Kidney (tissue), 13 donors: ENCODE measurements at regions not wholly inside any gene's neighbourhood (a gene's known extent, or its start where the extent isn't known, plus 50 kb on each side); places are given as distances from the start of the nearest gene placed in this dataset.

Experiments used
- DNase-seq, 5 donors: peaks; one replicate each; pipeline ENCODE4 v3.0.0-alpha.2; 2013 to 2020
- FAIRE-seq: peaks from 2 replicates; lab custom pipeline; 2012; peaks lifted over from hg19 to GRCh38; lab: Jason Lieb, UNC
- H3K27ac ChIP-seq, 2 donors: one replicate each; pipeline ENCODE4 v1.7.0; 2013; ENCODE audit warnings: low read depth in 2 of 2, low read length in 2 of 2, inconsistent platforms in 1 of 2
- H3K27me3 ChIP-seq: one replicate; pipeline ENCODE4 v1.7.1; 2013; ENCODE audit warnings: low read length, inconsistent platforms; ENCODE audit not compliant: control insufficient read depth, insufficient read depth
- H3K36me3 ChIP-seq, 3 donors: one replicate each; pipeline versions ENCODE4 v1.7.0 to v1.7.1; 2013; ENCODE audit warnings: low read length in 3 of 3, control low read depth in 1 of 3, inconsistent platforms in 1 of 3; ENCODE audit not compliant: insufficient read depth in 3 of 3, control insufficient read depth in 2 of 3
- H3K4me1 ChIP-seq, 3 donors: one replicate each; pipeline versions ENCODE4 v1.7.0 to v1.7.1; 2013; ENCODE audit warnings: low read length in 3 of 3, inconsistent platforms in 1 of 3, low read depth in 1 of 3; ENCODE audit not compliant: control insufficient read depth in 2 of 3, insufficient read depth in 2 of 3
- H3K4me3 ChIP-seq, 3 donors: one replicate each; pipeline versions ENCODE4 v1.7.0 to v1.8.1; 2013; ENCODE audit warnings: low read length in 3 of 3, control low read depth in 1 of 3, inconsistent platforms in 1 of 3
- H3K9ac ChIP-seq, 3 donors: one replicate each; pipeline versions ENCODE4 v1.7.0 to v1.7.1; 2013; ENCODE audit warnings: low read length in 3 of 3, control low read depth in 1 of 3, inconsistent platforms in 1 of 3
- H3K9me3 ChIP-seq, 3 donors: one replicate each; pipeline versions ENCODE4 v1.7.0 to v1.7.1; 2013; ENCODE audit warnings: low read length in 3 of 3, control low read depth in 1 of 3, inconsistent platforms in 1 of 3; ENCODE audit not compliant: control insufficient read depth in 2 of 3, insufficient read depth in 1 of 3
- intact Hi-C: fragments of 100-400 bp; cut with DNase I; formaldehyde crosslinking; loops from one replicate; pipeline ENCODE4 v1.11.1; 2022
- TF ChIP-seq, protein P1 (sequence below): IDR thresholded peaks from 3 replicates; pipeline ENCODE4 v1.5.1; 2012; ENCODE audit warnings: mild to moderate bottlenecking, moderate library complexity, borderline replicate concordance; ENCODE audit not compliant: insufficient read depth; ENCODE audit errors: extremely low read depth
- donor health status: control.
- donor health status: control.
- donor health status: control.
- donor health status: control.
- donor health status: control.
- donor health status: DM: yes; HTN: yes; CAD: no.
- donor health status: Normal renal cell carcinoma (clear cell type).

- intact Hi-C loops: no loop called here
Measured at GRCh38 chr18:24677011-24677410, 216.6 kb downstream of the HRH4 start.

DNA sequence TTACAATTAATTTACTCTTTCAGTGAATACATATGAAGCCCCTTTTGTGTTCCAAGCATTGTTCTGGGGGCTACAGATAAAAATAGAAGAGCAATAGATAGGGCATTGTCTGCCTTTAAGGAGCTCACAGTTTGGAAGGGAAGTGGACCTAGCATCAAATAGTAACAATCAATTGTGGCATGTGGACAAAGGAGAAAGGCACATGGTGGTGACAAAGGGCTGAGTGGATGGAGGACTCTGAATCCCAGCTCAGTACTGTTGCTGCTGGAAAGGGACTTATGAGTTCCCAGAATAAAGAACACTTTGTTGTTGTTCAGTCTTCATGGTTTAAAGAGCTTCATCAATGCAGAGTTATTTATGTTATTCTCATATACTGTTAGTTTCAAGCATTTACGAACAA, 217.7 kb downstream of the HRH4 start:
- Histone ChIP-seq H3K36me3 (no peaks in the 10 kb centered on the region), H3K27me3 (no peaks in the 10 kb centered on the region), H3K9me3 (peaks cover 0 to 9% (median 0%) of the 10 kb centered on the region in 3 donors), H3K9ac (no peak overlapping the region), H3K4me1 (no peaks in the 10 kb centered on the region), H3K4me3 (no peak overlapping the region), H3K27ac (no peak overlapping the region)
- intact Hi-C loops: no loop called here
- TF ChIP-seq, protein P1, sequence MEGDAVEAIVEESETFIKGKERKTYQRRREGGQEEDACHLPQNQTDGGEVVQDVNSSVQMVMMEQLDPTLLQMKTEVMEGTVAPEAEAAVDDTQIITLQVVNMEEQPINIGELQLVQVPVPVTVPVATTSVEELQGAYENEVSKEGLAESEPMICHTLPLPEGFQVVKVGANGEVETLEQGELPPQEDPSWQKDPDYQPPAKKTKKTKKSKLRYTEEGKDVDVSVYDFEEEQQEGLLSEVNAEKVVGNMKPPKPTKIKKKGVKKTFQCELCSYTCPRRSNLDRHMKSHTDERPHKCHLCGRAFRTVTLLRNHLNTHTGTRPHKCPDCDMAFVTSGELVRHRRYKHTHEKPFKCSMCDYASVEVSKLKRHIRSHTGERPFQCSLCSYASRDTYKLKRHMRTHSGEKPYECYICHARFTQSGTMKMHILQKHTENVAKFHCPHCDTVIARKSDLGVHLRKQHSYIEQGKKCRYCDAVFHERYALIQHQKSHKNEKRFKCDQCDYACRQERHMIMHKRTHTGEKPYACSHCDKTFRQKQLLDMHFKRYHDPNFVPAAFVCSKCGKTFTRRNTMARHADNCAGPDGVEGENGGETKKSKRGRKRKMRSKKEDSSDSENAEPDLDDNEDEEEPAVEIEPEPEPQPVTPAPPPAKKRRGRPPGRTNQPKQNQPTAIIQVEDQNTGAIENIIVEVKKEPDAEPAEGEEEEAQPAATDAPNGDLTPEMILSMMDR: no peak
- FAIRE-seq: no peak
- no peak for DNase-seq

More at GRCh38 chr18:24677011-24677410, 216.6 kb downstream of the HRH4 start:
- TF ChIP-seq, protein P1: no peak
- FAIRE-seq (no peak), DNase-seq (no peak)
- no peaks in the 10 kb centered on the region for H3K36me3 ChIP-seq
- no peak overlapping the region for H3K4me3 ChIP-seq
- peaks cover 0 to 9% (median 0%) of the 10 kb centered on the region in 3 donors for H3K9me3 ChIP-seq
- no peak overlapping the region for H3K9ac ChIP-seq
- H3K27me3 ChIP-seq: no peaks in the 10 kb centered on the region
- no peak overlapping the region for H3K27ac ChIP-seq
- no peaks in the 10 kb centered on the region for H3K4me1 ChIP-seq

GRCh38 chr18:24678626-24679025, 218.2 kb downstream of the HRH4 start:
- Histone ChIP-seq H3K27me3 (no peaks in the 10 kb centered on the region), H3K27ac (no peak overlapping the region), H3K9me3 (peaks cover 0 to 9% (median 0%) of the 10 kb centered on the region in 3 donors), H3K4me3 (no peak overlapping the region), H3K4me1 (no peaks in the 10 kb centered on the region), H3K9ac (no peak overlapping the region), H3K36me3 (no peaks in the 10 kb centered on the region)
- intact Hi-C loops: no loop called here
- FAIRE-seq (no peak), DNase-seq (no peak)
- TF ChIP-seq, protein P1: no peak

DNA sequence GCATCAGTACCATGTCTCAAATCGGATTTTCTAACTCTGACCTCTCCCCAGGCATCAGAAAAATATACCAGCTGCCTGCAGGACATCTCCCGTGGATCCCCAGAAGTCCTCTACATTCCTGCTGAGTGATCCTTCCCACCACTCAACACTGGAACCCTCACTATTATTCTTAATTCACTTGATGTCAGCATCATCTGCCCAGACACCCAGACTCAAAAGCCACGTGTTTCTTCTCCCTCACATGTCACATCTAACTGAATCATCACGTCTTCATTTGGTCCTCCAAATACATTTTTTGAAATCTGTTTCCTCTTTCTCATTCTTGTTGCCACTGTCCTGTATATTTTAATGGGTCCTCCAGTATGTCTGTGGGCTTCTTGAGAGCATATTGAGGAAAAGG, 218.6 kb downstream of the HRH4 start:
- TF ChIP-seq, protein P1: no peak
- Histone ChIP-seq H3K27ac (no peak overlapping the region), H3K4me1 (no peaks in the 10 kb centered on the region), H3K36me3 (no peaks in the 10 kb centered on the region), H3K9me3 (peaks cover 0 to 9% (median 0%) of the 10 kb centered on the region in 3 donors), H3K9ac (no peak overlapping the region), H3K4me3 (no peak overlapping the region), H3K27me3 (no peaks in the 10 kb centered on the region)
- DNase-seq (no peak), FAIRE-seq (no peak)
- intact Hi-C loops: no loop called here
